Karpas-422 (cell line): ENCODE measurements at regions not wholly inside any gene's neighbourhood (a gene's known extent, or its start where the extent isn't known, plus 50 kb on each side); places are given as distances from the start of the nearest gene placed in this dataset.
"Not testable (repeated sequence)": the region's sequence is repeated elsewhere in the genome, so short reads cannot be mapped to it uniquely, and the experiment has no call there.

Source experiments
- DNase-seq: peaks from one replicate; pipeline ENCODE4 v3.0.0-alpha.2; 2015
- H2AFZ ChIP-seq: fragments of 200-600 bp; sonication (generic); 2 replicates; pipeline ENCODE4 v1.6.1; 2014; ENCODE audit warnings: antibody characterized with exemption, low read length, mixed read lengths
- H3K27ac ChIP-seq: fragments of 200-600 bp; sonication (generic); 2 replicates; pipeline ENCODE4 v1.5.1; 2014; ENCODE audit warnings: mild to moderate bottlenecking, low read length, moderate library complexity
- H3K27me3 ChIP-seq: fragments of 200-600 bp; sonication (generic); 2 replicates; pipeline ENCODE4 v1.6.1; 2014; ENCODE audit warnings: low read length, mixed read lengths
- H3K36me3 ChIP-seq: fragments of 200-600 bp; sonication (generic); 2 replicates; pipeline ENCODE4 v1.6.1; 2014; ENCODE audit warnings: low read length, mixed read lengths; ENCODE audit not compliant: insufficient read depth
- H3K4me1 ChIP-seq: fragments of 200-600 bp; sonication (generic); 2 replicates; pipeline ENCODE4 v1.6.1; 2014; ENCODE audit warnings: mild to moderate bottlenecking, low read length, mixed read lengths
- H3K4me2 ChIP-seq: fragments of 200-600 bp; sonication (generic); 2 replicates; pipeline ENCODE4 v1.6.1; 2014; ENCODE audit warnings: low read length, low read depth, mild to moderate bottlenecking; ENCODE audit not compliant: poor library complexity, severe bottlenecking
- H3K4me3 ChIP-seq: fragments of 200-600 bp; sonication (generic); 2 replicates; pipeline ENCODE4 v1.5.1; 2014; ENCODE audit warnings: mild to moderate bottlenecking, antibody characterized with exemption, low read length, mixed read lengths
- H3K79me2 ChIP-seq: fragments of 200-600 bp; sonication (generic); 2 replicates; pipeline ENCODE4 v1.6.1; 2014; ENCODE audit warnings: mild to moderate bottlenecking, low read length, mixed read lengths
- H3K9ac ChIP-seq: fragments of 200-600 bp; sonication (generic); 2 replicates; pipeline ENCODE4 v1.6.0; 2014; ENCODE audit warnings: low read length
- H3K9me2 ChIP-seq: fragments of 200-600 bp; sonication (generic), shearing (Covaris generic); replicated peaks from 2 replicates; pipeline ENCODE4 v1.6.0; 2014; ENCODE audit warnings: mild to moderate bottlenecking, low read length, moderate library complexity; ENCODE audit not compliant: insufficient read depth
- H3K9me3 ChIP-seq: fragments of 300-700, 200-600 bp; sonication (generic); 2 replicates; pipeline ENCODE4 v1.6.1; 2014; ENCODE audit warnings: low read length, mixed read lengths
- H4K20me1 ChIP-seq: fragments of 200-600 bp; sonication (generic); 2 replicates; pipeline ENCODE4 v1.6.1; 2014; ENCODE audit warnings: mild to moderate bottlenecking, antibody characterized with exemption, low read length, low read depth; ENCODE audit not compliant: insufficient read depth

DNA sequence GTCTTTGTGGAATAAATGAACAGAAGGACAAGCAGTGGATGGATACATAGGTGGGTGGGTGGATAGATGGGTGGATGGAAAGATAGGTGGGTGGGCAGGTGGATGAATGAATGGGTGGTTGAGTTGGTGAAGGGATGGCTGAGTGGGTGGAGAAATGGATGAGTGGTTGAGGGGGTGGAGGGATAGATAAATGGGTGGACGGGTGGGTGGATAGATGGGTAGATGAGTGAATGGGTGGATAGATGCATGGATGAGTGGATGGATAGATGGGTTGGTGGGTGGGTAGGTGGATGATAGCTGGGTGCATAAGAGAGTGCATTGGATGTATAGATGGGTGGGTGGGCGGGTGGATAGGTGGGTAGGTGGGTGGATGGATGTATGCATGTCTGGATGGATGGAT, 63.5 kb downstream of the UNC93B1 start:
- H3K4me1 ChIP-seq, H3K79me2 ChIP-seq, H3K36me3 ChIP-seq, H3K27ac ChIP-seq, H2AFZ ChIP-seq, H3K4me3 ChIP-seq, H3K9ac ChIP-seq, H3K9me2 ChIP-seq, DNase-seq, H3K9me3 ChIP-seq, H3K4me2 ChIP-seq, H4K20me1 ChIP-seq, H3K27me3 ChIP-seq: not testable (repeated sequence)

DNA sequence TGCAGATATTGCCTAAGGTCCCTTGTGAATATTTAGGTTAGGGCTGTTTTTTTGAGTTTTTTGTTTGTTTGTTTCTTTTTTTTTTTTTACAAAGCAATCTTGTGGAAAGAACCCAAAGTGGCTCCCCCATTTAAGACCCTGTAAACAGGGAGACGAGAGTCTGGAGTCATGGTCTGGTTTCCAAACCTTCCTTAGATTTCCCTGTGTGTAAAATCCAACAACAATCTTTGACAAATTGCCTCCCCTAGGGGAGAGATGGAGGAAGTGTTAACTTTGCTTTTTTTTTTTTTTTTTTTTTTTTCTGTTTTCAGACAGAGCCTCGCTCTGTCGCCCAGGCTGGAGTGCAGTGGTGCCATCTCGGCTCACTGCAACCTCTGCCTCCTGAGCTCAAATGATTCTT, 64.9 kb downstream of the UNC93B1 start:
- not testable (repeated sequence) for H3K79me2 ChIP-seq, H3K36me3 ChIP-seq, H3K4me3 ChIP-seq, H3K27me3 ChIP-seq, H3K27ac ChIP-seq, H3K9me2 ChIP-seq, H3K9me3 ChIP-seq, DNase-seq, H3K4me1 ChIP-seq, H2AFZ ChIP-seq, H3K4me2 ChIP-seq, H3K9ac ChIP-seq, H4K20me1 ChIP-seq

DNA sequence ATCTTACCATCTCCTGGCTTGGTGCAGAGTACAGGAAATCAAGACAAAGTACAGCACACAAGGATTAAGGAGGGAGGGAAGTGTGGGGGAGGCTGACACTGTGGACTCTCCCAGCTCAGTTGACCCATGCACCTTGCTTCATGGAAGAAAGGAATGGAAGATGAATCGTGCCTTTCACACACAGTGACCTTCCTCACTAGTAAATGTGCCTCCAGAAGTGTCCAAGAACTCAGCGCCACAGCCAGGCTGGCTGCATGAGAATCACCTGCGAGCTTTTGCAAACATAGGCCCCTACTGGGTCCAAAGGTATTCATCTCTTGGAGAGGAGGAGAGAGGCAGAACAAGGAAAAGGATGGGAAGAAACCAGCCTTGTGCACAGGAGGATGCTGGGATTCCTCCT, 65.5 kb downstream of the UNC93B1 start:
- H3K4me2 ChIP-seq, result not testable (repeated sequence)

DNA sequence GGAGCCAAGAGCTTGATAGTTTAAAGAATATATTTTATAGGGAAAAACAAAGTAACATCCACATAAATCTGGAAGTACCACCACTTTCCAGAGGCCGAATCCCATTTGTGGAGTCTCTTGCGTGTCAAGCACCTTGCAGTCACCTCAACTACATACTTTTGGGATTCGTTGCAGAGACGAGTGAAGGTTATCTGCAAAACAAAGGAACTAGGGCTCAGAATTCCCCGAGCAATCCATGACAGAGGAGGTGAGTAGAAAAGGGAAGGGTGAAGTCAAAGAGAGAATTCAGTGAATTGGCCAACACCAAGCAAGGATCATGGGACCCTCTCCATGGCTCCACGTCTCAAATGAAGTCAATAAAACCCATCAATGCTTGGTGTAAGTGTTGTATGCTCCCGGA, 80.3 kb downstream of the UNC93B1 start:
- not testable (repeated sequence) for H3K36me3 ChIP-seq, H3K9me2 ChIP-seq, H4K20me1 ChIP-seq, H3K4me3 ChIP-seq, H3K27ac ChIP-seq, DNase-seq, H3K4me2 ChIP-seq, H3K27me3 ChIP-seq, H3K4me1 ChIP-seq, H3K79me2 ChIP-seq, H3K9me3 ChIP-seq, H2AFZ ChIP-seq, H3K9ac ChIP-seq

More for the DNA sequence above, 65.5 kb downstream of the UNC93B1 start:
- not testable (repeated sequence) for H3K4me3 ChIP-seq, H3K79me2 ChIP-seq, DNase-seq, H3K4me1 ChIP-seq, H2AFZ ChIP-seq, H3K27ac ChIP-seq, H3K9ac ChIP-seq, H3K36me3 ChIP-seq, H3K9me2 ChIP-seq, H4K20me1 ChIP-seq, H3K9me3 ChIP-seq, H3K27me3 ChIP-seq

DNA sequence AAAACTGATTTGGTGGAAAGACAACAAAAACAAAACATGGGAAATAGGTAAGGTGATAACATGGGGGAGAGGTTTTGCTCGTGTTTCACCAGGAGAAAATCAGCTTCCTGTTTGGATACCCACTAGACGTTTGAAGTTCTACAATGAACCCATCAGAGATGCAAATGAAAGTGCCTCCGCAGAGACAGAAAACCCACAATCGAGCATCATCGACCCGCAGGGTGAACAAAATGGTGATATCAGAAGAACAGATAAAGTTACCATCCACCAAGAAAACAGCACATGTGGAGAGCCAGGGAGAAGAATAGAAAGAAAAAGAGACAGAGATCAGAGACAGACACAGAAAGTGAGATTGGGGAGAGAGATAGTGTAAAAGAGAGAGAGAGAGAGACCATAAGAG, 83.4 kb downstream of the UNC93B1 start:
- H3K4me3 ChIP-seq, H3K27ac ChIP-seq, H3K9me3 ChIP-seq, H4K20me1 ChIP-seq, H3K9me2 ChIP-seq, H3K36me3 ChIP-seq, H3K4me2 ChIP-seq, H3K9ac ChIP-seq, H2AFZ ChIP-seq, H3K27me3 ChIP-seq, H3K79me2 ChIP-seq, DNase-seq, H3K4me1 ChIP-seq: not testable (repeated sequence)

DNA sequence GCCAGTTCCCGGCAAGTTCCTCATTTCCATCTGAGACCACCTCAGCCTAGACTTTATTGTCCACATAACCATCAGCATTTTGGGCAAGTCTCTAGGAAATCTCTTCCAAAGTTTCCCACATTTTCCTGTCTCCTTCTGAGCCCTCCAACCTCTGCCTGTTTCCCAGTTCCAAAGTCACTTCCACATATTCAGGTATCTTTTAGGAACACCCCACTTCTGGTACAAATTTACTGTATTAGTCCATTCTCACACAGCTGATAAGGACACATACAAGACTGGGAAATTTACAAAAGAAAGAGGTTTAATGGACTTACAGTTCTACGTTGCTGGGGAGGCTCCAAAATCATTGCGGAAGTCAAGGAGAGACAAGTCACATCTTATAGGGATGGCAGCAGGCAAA, 91.7 kb downstream of the UNC93B1 start:
- not testable (repeated sequence) for H3K27me3 ChIP-seq, H3K4me2 ChIP-seq, H3K27ac ChIP-seq, H3K9ac ChIP-seq, DNase-seq, H3K9me2 ChIP-seq, H3K4me3 ChIP-seq, H3K79me2 ChIP-seq, H3K36me3 ChIP-seq, H2AFZ ChIP-seq, H3K9me3 ChIP-seq, H4K20me1 ChIP-seq, H3K4me1 ChIP-seq

DNA sequence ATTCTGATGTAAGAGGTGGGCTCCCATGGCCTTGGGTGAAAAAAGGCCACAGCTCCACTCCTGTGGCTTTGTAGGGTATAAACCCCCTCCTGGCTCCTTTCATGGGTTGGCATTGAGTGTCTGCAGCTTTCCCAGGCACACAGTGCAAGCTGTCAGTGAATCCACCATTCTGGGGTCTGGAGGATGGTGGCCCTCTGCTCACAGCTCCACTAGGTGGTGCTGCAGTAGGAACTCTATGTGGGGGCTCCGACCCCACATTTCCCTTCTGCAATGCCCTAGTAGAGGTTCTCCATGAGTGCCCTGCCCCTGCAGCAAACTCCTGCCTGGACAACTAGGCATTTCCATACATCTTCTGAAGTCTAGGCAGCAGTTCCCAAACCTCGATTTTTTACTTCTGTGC, 92.7 kb downstream of the UNC93B1 start:
- H3K27ac ChIP-seq, H3K9me3 ChIP-seq, H3K9ac ChIP-seq, H3K79me2 ChIP-seq, H2AFZ ChIP-seq, H3K27me3 ChIP-seq, H3K9me2 ChIP-seq, H3K36me3 ChIP-seq, H3K4me3 ChIP-seq, H3K4me1 ChIP-seq, DNase-seq, H3K4me2 ChIP-seq, H4K20me1 ChIP-seq: not testable (repeated sequence)

DNA sequence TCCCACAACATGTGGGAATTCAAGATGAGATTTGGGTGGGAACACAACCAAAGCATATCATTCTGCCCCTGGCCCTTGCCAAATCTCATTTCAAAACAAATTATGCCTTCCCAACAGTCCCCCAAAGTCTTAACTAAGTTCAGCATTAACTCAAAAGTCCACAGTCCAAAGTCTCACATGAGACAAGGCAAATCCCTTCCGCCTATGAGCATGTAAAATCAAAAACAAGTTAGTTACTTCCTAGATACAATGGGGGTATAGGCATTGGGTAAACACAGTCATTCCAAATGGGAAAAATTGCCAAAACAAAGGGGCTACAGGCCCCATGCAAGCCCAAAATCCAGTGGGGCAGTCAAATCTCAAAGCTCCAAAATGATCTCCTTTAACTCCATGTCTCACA, 93.1 kb downstream of the UNC93B1 start:
- not testable (repeated sequence) for H3K9me2 ChIP-seq, H3K9ac ChIP-seq, H4K20me1 ChIP-seq, H3K4me3 ChIP-seq, H3K27ac ChIP-seq, H3K79me2 ChIP-seq, H3K9me3 ChIP-seq, H3K27me3 ChIP-seq, DNase-seq, H2AFZ ChIP-seq, H3K36me3 ChIP-seq, H3K4me2 ChIP-seq, H3K4me1 ChIP-seq

DNA sequence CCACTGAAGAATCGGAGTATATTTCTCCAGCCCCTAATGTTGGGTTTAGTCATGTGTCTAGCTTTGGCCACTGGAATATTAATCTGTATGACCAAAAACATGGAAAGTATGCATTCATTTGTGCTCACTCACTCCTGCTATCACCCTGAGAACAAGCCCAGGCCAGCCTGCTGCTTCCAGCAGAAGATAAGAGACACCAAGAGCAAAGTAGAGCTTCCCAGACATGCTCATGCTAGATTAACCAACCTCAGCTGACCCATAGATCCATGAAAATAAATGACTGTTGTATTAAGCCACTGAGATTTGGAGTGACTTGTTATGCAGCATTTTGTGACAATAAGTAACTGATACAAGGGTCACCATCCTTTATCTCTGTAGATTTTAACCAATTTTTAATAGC, 96.9 kb downstream of the UNC93B1 start:
- not testable (repeated sequence) for H3K36me3 ChIP-seq, H3K9me3 ChIP-seq, H3K4me2 ChIP-seq, H4K20me1 ChIP-seq, H3K4me3 ChIP-seq, DNase-seq, H3K9me2 ChIP-seq, H3K4me1 ChIP-seq, H3K27me3 ChIP-seq, H3K79me2 ChIP-seq, H3K27ac ChIP-seq, H3K9ac ChIP-seq, H2AFZ ChIP-seq
